H1 (cell line): ENCODE measurements at regions not wholly inside any gene's neighbourhood (a gene's known extent, or its start where the extent isn't known, plus 50 kb on each side); places are given as distances from the start of the nearest gene placed in this dataset.

Source experiments
- CTCF ChIA-PET: fragments of 300-600 bp; sonication (Branson Sonifier 250); formaldehyde crosslinking; loops from one replicate; lab custom pipeline; 2021; ENCODE audit not compliant: partially characterized antibody; lab: Charles Lee
- POLR2A ChIA-PET: fragments of 300-600 bp; sonication (Branson Sonifier 250); formaldehyde crosslinking; loops from one replicate; lab custom pipeline; 2021; ENCODE audit warnings: inconsistent platforms; ENCODE audit not compliant: partially characterized antibody; lab: Charles Lee
- DNase-seq, 2 experiments: peaks; one replicate each; pipeline versions ENCODE4 v3.0.0 to v3.0.0-alpha.2; 2010 to 2022; ENCODE audit warnings: low spot score in 2 of 2, low read depth in 1 of 2, mixed read lengths in 1 of 2
- FAIRE-seq: peaks from 2 replicates; lab custom pipeline; 2011; peaks lifted over from hg19 to GRCh38; lab: Jason Lieb, UNC
- H2AFZ ChIP-seq: 2 replicates; pipeline ENCODE4 v1.8.1; 2012; ENCODE audit warnings: low read length, inconsistent platforms
- H2AK5ac ChIP-seq: 2 replicates; pipeline ENCODE4 v1.6.1; 2013; ENCODE audit warnings: low read depth, low read length
- H2BK120ac ChIP-seq: replicated peaks from 2 replicates; pipeline ENCODE3; 2013; ENCODE audit warnings: low read depth, low read length, inconsistent platforms
- H2BK12ac ChIP-seq: 2 replicates; pipeline ENCODE4 v1.6.1; 2013; ENCODE audit warnings: low read depth, low read length
- H2BK15ac ChIP-seq: 2 replicates; pipeline ENCODE4 v1.6.1; 2013; ENCODE audit warnings: low read length
- H2BK20ac ChIP-seq: 2 replicates; pipeline ENCODE4 v1.6.1; 2013; ENCODE audit warnings: low read length
- H2BK5ac ChIP-seq: 2 replicates; pipeline ENCODE4 v1.6.1; 2013; ENCODE audit warnings: low read depth, low read length
- H3K14ac ChIP-seq: 2 replicates; pipeline ENCODE4 v1.6.1; 2013; ENCODE audit warnings: inconsistent platforms; ENCODE audit not compliant: insufficient read length
- H3K18ac ChIP-seq: 2 replicates; pipeline ENCODE4 v1.6.1; 2013; ENCODE audit warnings: low read length; ENCODE audit errors: extremely low read depth
- H3K23ac ChIP-seq: 2 replicates; pipeline ENCODE4 v1.6.1; 2013; ENCODE audit warnings: inconsistent platforms; ENCODE audit not compliant: insufficient read length
- H3K23me2 ChIP-seq: 2 replicates; pipeline ENCODE4 v1.6.1; 2013; ENCODE audit warnings: low read depth, low read length
- H3K27ac ChIP-seq: 2 replicates; pipeline ENCODE4 v1.6.1; 2011; ENCODE audit warnings: low read depth, low read length, inconsistent platforms
- H3K27me3 ChIP-seq, 4 experiments: replicated peaks in 1 of 4; 1 replicate in 1 of 4; 2 replicates in 3 of 4; pipeline versions ENCODE4 v1.6.1 to v1.8.1; 2011 to 2013; ENCODE audit warnings: low read length in 3 of 4, mild to moderate bottlenecking in 3 of 4, inconsistent platforms in 2 of 4, mixed read lengths in 2 of 4, moderate library complexity in 1 of 4; ENCODE audit not compliant: control insufficient read depth in 3 of 4, insufficient read depth in 3 of 4; ENCODE audit errors: extremely low read depth in 1 of 4
- H3K36me3 ChIP-seq, 4 experiments: 2 replicates each; pipeline versions ENCODE4 v1.6.1 to v1.8.1; 2011 to 2013; ENCODE audit warnings: mild to moderate bottlenecking in 4 of 4, low read length in 3 of 4, moderate library complexity in 2 of 4, control low read depth in 1 of 4, inconsistent platforms in 1 of 4; ENCODE audit not compliant: insufficient read depth in 4 of 4, control insufficient read depth in 2 of 4
- H3K4ac ChIP-seq: replicated peaks from 2 replicates; pipeline ENCODE3; 2013; ENCODE audit warnings: low read length, low read depth, mixed read lengths, inconsistent platforms; ENCODE audit not compliant: insufficient read length
- H3K4me1 ChIP-seq, 4 experiments: replicated peaks in 1 of 4; 1 replicate in 1 of 4; 2 replicates in 3 of 4; pipeline versions ENCODE4 v1.6.1 to v1.8.1; 2011 to 2013; ENCODE audit warnings: low read length in 3 of 4, inconsistent platforms in 2 of 4, mixed read lengths in 1 of 4; ENCODE audit not compliant: insufficient read depth in 4 of 4, control insufficient read depth in 3 of 4
- H3K4me2 ChIP-seq, 2 experiments: 2 replicates each; pipeline versions ENCODE4 v1.6.1 to v1.8.1; 2011 to 2013; ENCODE audit warnings: low read depth in 2 of 2, low read length in 2 of 2, control low read depth in 1 of 2, inconsistent platforms in 1 of 2, mild to moderate bottlenecking in 1 of 2; ENCODE audit not compliant: insufficient read depth in 1 of 2
- H3K4me3 ChIP-seq, 4 experiments: fragments of 200-600, 300-600 bp in 1 of 4; sonication (generic), shearing (Covaris generic), sonication (Bioruptor Twin) in 1 of 4; 2 replicates each; pipeline versions ENCODE4 v1.5.1 to v1.8.1; 2011 to 2016; ENCODE audit warnings: low read length in 4 of 4, low read depth in 3 of 4, control low read depth in 2 of 4, inconsistent platforms in 2 of 4, mild to moderate bottlenecking in 2 of 4, mixed read lengths in 1 of 4, moderate library complexity in 1 of 4; ENCODE audit not compliant: insufficient read depth in 2 of 4; ENCODE audit errors: extremely low read depth in 1 of 4
- H3K56ac ChIP-seq: replicated peaks from 2 replicates; pipeline ENCODE3; 2013; ENCODE audit warnings: low read depth, mild to moderate bottlenecking, mixed read lengths, low read length, inconsistent platforms; ENCODE audit not compliant: insufficient read length
- H3K79me1 ChIP-seq: 2 replicates; pipeline ENCODE4 v1.6.1; 2013; ENCODE audit warnings: low read depth, low read length, control low read depth
- H3K79me2 ChIP-seq, 2 experiments: 2 replicates each; pipeline versions ENCODE4 v1.6.1 to v1.8.1; 2012 to 2013; ENCODE audit warnings: low read length in 2 of 2, mild to moderate bottlenecking in 2 of 2, inconsistent platforms in 1 of 2; ENCODE audit not compliant: insufficient read depth in 2 of 2, control insufficient read depth in 1 of 2
- H3K9ac ChIP-seq, 4 experiments: replicated peaks in 1 of 4; 1 replicate in 1 of 4; 2 replicates in 3 of 4; pipeline versions ENCODE4 v1.6.1 to v1.8.1; 2011 to 2013; ENCODE audit warnings: low read depth in 3 of 4, low read length in 3 of 4, control low read depth in 2 of 4, mild to moderate bottlenecking in 2 of 4, moderate library complexity in 2 of 4, inconsistent platforms in 1 of 4; ENCODE audit errors: extremely low read depth in 1 of 4
- H3K9me3 ChIP-seq, 2 experiments: 2 replicates each; pipeline versions ENCODE4 v1.6.1 to v1.8.1; 2012 to 2013; ENCODE audit warnings: mild to moderate bottlenecking in 2 of 2, moderate library complexity in 2 of 2, control low read depth in 1 of 2, inconsistent platforms in 1 of 2, low read depth in 1 of 2, low read length in 1 of 2, mixed read lengths in 1 of 2; ENCODE audit not compliant: insufficient read depth in 2 of 2
- H4K20me1 ChIP-seq, 2 experiments: replicated peaks in 1 of 2; 2 replicates each; pipeline versions ENCODE3 to v1.8.1; 2011 to 2013; ENCODE audit warnings: inconsistent platforms in 2 of 2, low read length in 2 of 2, mild to moderate bottlenecking in 1 of 2; ENCODE audit not compliant: insufficient read depth in 2 of 2, control insufficient read depth in 1 of 2
- H4K5ac ChIP-seq: 2 replicates; pipeline ENCODE4 v1.6.1; 2013; ENCODE audit warnings: low read length, low read depth, mixed read lengths, inconsistent platforms; ENCODE audit not compliant: insufficient read length
- H4K8ac ChIP-seq: 2 replicates; pipeline ENCODE4 v1.8.0; 2013; ENCODE audit warnings: mild to moderate bottlenecking, moderate library complexity, low read length, inconsistent platforms; ENCODE audit not compliant: insufficient read depth; ENCODE audit errors: extremely low read depth
- H4K91ac ChIP-seq: replicated peaks from 2 replicates; pipeline ENCODE3; 2013; ENCODE audit warnings: low read length, mixed read lengths, inconsistent platforms; ENCODE audit not compliant: insufficient read length
- ASH2L ChIP-seq: fragments of 200-600, 300-600 bp; sonication (generic); IDR thresholded peaks from one replicate; pipeline ENCODE4 v1.7.1; 2017; ENCODE audit warnings: low read length
- BACH1 ChIP-seq: IDR thresholded peaks from 2 replicates; pipeline ENCODE4 v1.6.1; 2012; ENCODE audit warnings: low read length, improper control_type of control experiment
- EZH2 ChIP-seq: fragments of 200-600 bp; sonication (generic); IDR thresholded peaks from 2 replicates; pipeline ENCODE4 v1.7.1; 2012; ENCODE audit warnings: low read depth, mild to moderate bottlenecking, moderate library complexity, low read length, inconsistent platforms; ENCODE audit not compliant: severe bottlenecking
- HDAC6 ChIP-seq: IDR thresholded peaks from one replicate; pipeline ENCODE4 v1.7.1; 2012; ENCODE audit warnings: low read depth, mild to moderate bottlenecking, inconsistent platforms, low read length, moderate library complexity
- KDM5A ChIP-seq: fragments of 200-600 bp; IDR thresholded peaks from 2 replicates; pipeline ENCODE4 v1.7.1; 2012; ENCODE audit warnings: mild to moderate bottlenecking, low read length, inconsistent platforms, mixed read lengths
- MAFK ChIP-seq: IDR thresholded peaks from 2 replicates; pipeline ENCODE4 v1.6.1; 2012; ENCODE audit warnings: low read depth, mild to moderate bottlenecking, improper control_type of control experiment, low read length
- SRF ChIP-seq: IDR thresholded peaks from 2 replicates; pipeline ENCODE4 v1.6.1; 2011; ENCODE audit warnings: mild to moderate bottlenecking, low read depth, low read length, moderate library complexity
- WGBS, 2 experiments: shearing (Covaris generic) in 1 of 2; methylation state at CpG; one replicate each; pipeline versions ENCODE4 v1.1.6 to v1.1.7; 2013 to 2015; ENCODE audit warnings: low lambda C conversion rate in 2 of 2, mixed read lengths in 2 of 2, inconsistent platforms in 1 of 2, low coverage in 1 of 2, missing lambda C conversion rate in 1 of 2; ENCODE audit not compliant: insufficient replicate concordance in 2 of 2, insufficient coverage in 1 of 2, insufficient read length in 1 of 2; ENCODE audit errors: extremely low coverage in 1 of 2, missing lambda C conversion rate in 1 of 2; 5-methylcytosine and 5-hydroxymethylcytosine counted together

DNA sequence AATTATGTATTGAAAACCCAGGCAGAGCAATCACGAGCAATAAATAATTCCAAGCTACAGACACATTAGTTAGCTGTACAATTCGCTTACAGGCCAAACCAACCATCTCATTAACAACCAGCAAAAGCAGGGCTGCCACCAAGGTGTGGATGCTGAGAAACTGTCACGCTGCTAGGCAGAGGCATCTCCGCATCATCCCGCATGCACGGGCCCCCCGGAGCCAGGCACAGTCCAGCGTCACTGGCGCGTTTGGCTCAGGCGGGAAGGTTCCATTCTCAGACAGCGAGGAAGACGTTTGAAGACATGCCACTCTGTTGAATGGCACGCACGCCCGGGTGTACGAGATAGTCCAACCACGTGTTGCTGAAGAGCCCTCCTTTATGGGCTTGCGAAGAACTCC is 184.0 kb downstream of the OLFM1 start:
- ChIA-PET CTCF (interaction anchor here (1.2 to 2.4 kb wide), 4 partner anchors 10 to 170 kb away, joined by 4 to 18 read pairs (median 10); no protein-coding TSS in a partner anchor), POLR2A (interaction anchor here (0.5 kb wide), 1 partner anchor 402 kb away, joined by 3 read pairs; no protein-coding TSS in a partner anchor)
- no peak for FAIRE-seq

More for the DNA sequence above, 184.0 kb downstream of the OLFM1 start:
- H2BK12ac ChIP-seq: no peak overlapping the region
- H3K23me2 ChIP-seq: no peaks in the 10 kb centered on the region
- H4K91ac ChIP-seq: no peak overlapping the region
- H3K27ac ChIP-seq: no peak overlapping the region
- WGBS, 2 experiments: 94% methylated on average over 19 of the region's 19 CpGs; no CpG with 5 or more reads in 1 of the 2 experiments
- H2BK20ac ChIP-seq: no peak overlapping the region
- no peaks in the 10 kb centered on the region for H3K79me2 ChIP-seq
- H3K23ac ChIP-seq: no peak overlapping the region
- no peak overlapping the region for H3K4ac ChIP-seq
- no peaks in the 10 kb centered on the region for H3K27me3 ChIP-seq
- no peaks in the 10 kb centered on the region for H3K79me1 ChIP-seq
- no peak overlapping the region for H2BK120ac ChIP-seq
- H3K4me3 ChIP-seq: no peak overlapping the region
- no peak overlapping the region for H3K18ac ChIP-seq
- no peaks in the 10 kb centered on the region; a peak in 1 of 7 replicates for H3K4me1 ChIP-seq
- no peak overlapping the region for H2BK15ac ChIP-seq
- no peak for TF ChIP-seq EZH2
- TF ChIP-seq BACH1: no peak
- TF ChIP-seq KDM5A: no peak
- no peak for TF ChIP-seq HDAC6
- TF ChIP-seq SRF: no peak
- no peak for TF ChIP-seq MAFK
- no peak for TF ChIP-seq ASH2L
- no peak overlapping the region for H3K4me2 ChIP-seq
- H2BK5ac ChIP-seq: no peak overlapping the region
- no peaks in the 10 kb centered on the region for H3K9me3 ChIP-seq
- no peak overlapping the region for H2AFZ ChIP-seq
- no peak overlapping the region for H3K14ac ChIP-seq
- no peak overlapping the region for H2AK5ac ChIP-seq
- H3K9ac ChIP-seq: no peak overlapping the region
- peaks cover 0 to 5% of the 10 kb centered on the region in 2 experiments for H4K20me1 ChIP-seq
- H3K56ac ChIP-seq: no peak overlapping the region
- DNase-seq: no peak
- H4K5ac ChIP-seq: no peak overlapping the region
- H4K8ac ChIP-seq: no peak overlapping the region
- H3K36me3 ChIP-seq: no peaks in the 10 kb centered on the region
